Ishikawa (cell line): ENCODE measurements at regions not wholly inside any gene's neighbourhood (a gene's known extent, or its start where the extent isn't known, plus 50 kb on each side); places are given as distances from the start of the nearest gene placed in this dataset.

Experiments used
- CEBPB ChIP-seq: IDR thresholded peaks from 2 replicates; pipeline ENCODE4 v1.6.1; 2012
- CREB1 ChIP-seq: IDR thresholded peaks from 2 replicates; pipeline ENCODE4 v1.6.1; 2012; ENCODE audit warnings: low read depth
- EGR1 ChIP-seq: IDR thresholded peaks from 2 replicates; pipeline ENCODE4 v1.6.1; 2012
- EP300 ChIP-seq: IDR thresholded peaks from 2 replicates; pipeline ENCODE4 v1.6.1; 2012; ENCODE audit warnings: borderline replicate concordance
- FOXM1 ChIP-seq: IDR thresholded peaks from 2 replicates; pipeline ENCODE4 v1.6.1; 2012; ENCODE audit warnings: low read depth, borderline replicate concordance
- MAX ChIP-seq: IDR thresholded peaks from 2 replicates; pipeline ENCODE4 v1.6.1; 2012
- NFIC ChIP-seq: IDR thresholded peaks from 2 replicates; pipeline ENCODE4 v1.6.1; 2012
- RAD21 ChIP-seq: IDR thresholded peaks from 2 replicates; pipeline ENCODE4 v1.6.1; 2012; ENCODE audit warnings: low read depth
- REST ChIP-seq: IDR thresholded peaks from 2 replicates; pipeline ENCODE4 v1.6.1; 2012; ENCODE audit warnings: low read depth, mild to moderate bottlenecking
- TAF1 ChIP-seq: IDR thresholded peaks from 2 replicates; pipeline ENCODE4 v1.6.1; 2012; ENCODE audit warnings: low read depth, mild to moderate bottlenecking
- TCF12 ChIP-seq: IDR thresholded peaks from 2 replicates; pipeline ENCODE4 v1.6.1; 2012; ENCODE audit warnings: low read depth
- TEAD4 ChIP-seq: IDR thresholded peaks from 2 replicates; pipeline ENCODE4 v1.6.1; 2012
- USF1 ChIP-seq: IDR thresholded peaks from 2 replicates; pipeline ENCODE4 v1.6.1; 2012
- YY1 ChIP-seq: IDR thresholded peaks from 2 replicates; pipeline ENCODE4 v1.6.1; 2012; ENCODE audit warnings: low read depth
- ZBTB7A ChIP-seq: IDR thresholded peaks from 2 replicates; pipeline ENCODE4 v1.6.1; 2012; ENCODE audit warnings: low read depth

GRCh38 chr6:95321126-95321525 is 256.2 kb upstream of the MANEA start:
- TF ChIP-seq FOXM1 (no peak), ZBTB7A (no peak), NFIC (no peak), CEBPB (no peak), REST (no peak), USF1 (no peak), TCF12 (no peak), YY1 (no peak), EGR1 (no peak), MAX (no peak), TAF1 (no peak), TEAD4 (no peak), RAD21 (no peak), CREB1 (no peak), EP300 (no peak)

DNA sequence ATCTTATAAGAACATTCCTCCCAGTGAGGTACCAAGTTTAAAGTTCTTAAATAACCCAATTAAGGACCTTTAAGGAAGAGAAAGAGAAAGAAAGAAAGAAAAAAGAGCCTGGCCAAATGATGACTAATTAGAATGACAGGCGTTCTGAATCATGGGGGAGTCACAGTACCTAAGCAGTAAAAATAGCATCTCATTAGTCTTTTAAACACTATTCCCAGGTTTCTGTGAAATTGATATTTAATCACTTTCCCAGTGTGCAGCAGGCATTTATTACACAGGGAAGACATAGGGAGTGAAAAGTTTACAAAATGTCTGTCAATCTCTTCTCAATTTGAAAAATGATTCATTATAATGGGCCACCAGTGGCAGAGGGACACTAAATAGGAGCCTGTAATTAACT is 251.4 kb upstream of the MANEA start:
- TF ChIP-seq RAD21 (no peak), TEAD4 (no peak), EGR1 (no peak), REST (no peak), TCF12 (no peak), ZBTB7A (no peak), YY1 (no peak), USF1 (no peak), TAF1 (no peak), CEBPB (no peak), CREB1 (no peak), NFIC (no peak), EP300 (no peak), MAX (no peak), FOXM1 (no peak)

- TF ChIP-seq REST (no peak), TAF1 (no peak), CREB1 (no peak), YY1 (no peak), EP300 (no peak), TEAD4 (no peak), CEBPB (no peak)
Measured at GRCh38 chr6:95328231-95328630, 249.1 kb upstream of the MANEA start.

- TF ChIP-seq ZBTB7A (no peak), RAD21 (peak; percentile 29; the same call in 1 of the 2 replicates)
Measured at GRCh38 chr6:95352064-95352795, 225.1 kb upstream of the MANEA start.

- no peak for TF ChIP-seq RAD21
- TF ChIP-seq MAX, result no peak
- no peak for TF ChIP-seq TEAD4
- no peak for TF ChIP-seq CEBPB
- TF ChIP-seq YY1, result no peak
- no peak for TF ChIP-seq EGR1
- TF ChIP-seq TAF1, result no peak
- no peak for TF ChIP-seq REST
- TF ChIP-seq NFIC, result no peak
- no peak for TF ChIP-seq ZBTB7A
Measured at GRCh38 chr6:95354551-95354950, 222.8 kb upstream of the MANEA start.
